NCI-H82 treated with DMSO at 0.1 percent for 48 hours (cell line): ENCODE measurements at regions not wholly inside any gene's neighbourhood (a gene's known extent, or its start where the extent isn't known, plus 50 kb on each side); places are given as distances from the start of the nearest gene placed in this dataset.
"Not testable (repeated sequence)": the region's sequence is repeated elsewhere in the genome, so short reads cannot be mapped to it uniquely, and the experiment has no call there.

Experiments
- DNase-seq: peaks from one replicate; lab custom pipeline; 2025; ENCODE audit not compliant: unreplicated experiment; lab: John Stamatoyannopoulos, UW

GRCh38 chr3:194908496-194908895 lies 222.8 kb downstream of the FAM43A start:
- DNase-seq: no peak

GRCh38 chr3:194908972-194909371 lies 223.3 kb downstream of the FAM43A start:
- no peak for DNase-seq

GRCh38 chr3:194910414-194910984 lies 224.8 kb downstream of the FAM43A start:
- no peak for DNase-seq

GRCh38 chr3:194913316-194913715 lies 227.6 kb downstream of the FAM43A start:
- no peak for DNase-seq

- not testable (repeated sequence) for DNase-seq
These were observed 239.2 kb downstream of the FAM43A start for GRCh38 chr3:194924889-194925288.

- DNase-seq: no peak
These were observed 239.9 kb downstream of the FAM43A start for GRCh38 chr3:194925614-194926013.

- no peak for DNase-seq
These were observed 242.5 kb downstream of the FAM43A start for GRCh38 chr3:194928227-194928626.

- no peak for DNase-seq
These were observed 243.3 kb downstream of the FAM43A start for GRCh38 chr3:194928831-194929577.

- no peak for DNase-seq
These were observed 243.9 kb downstream of the FAM43A start for GRCh38 chr3:194929578-194929960.

GRCh38 chr3:194930377-194931204 lies 244.9 kb downstream of the FAM43A start:
- DNase-seq: no peak

- DNase-seq: no peak
These were observed 245.7 kb downstream of the FAM43A start for GRCh38 chr3:194931347-194931746.

GRCh38 chr3:194931865-194932264 lies 246.2 kb downstream of the FAM43A start:
- DNase-seq: no peak

GRCh38 chr3:194933465-194933864 lies 247.8 kb downstream of the FAM43A start:
- no peak for DNase-seq

- DNase-seq: no peak
These were observed 249.4 kb downstream of the FAM43A start for GRCh38 chr3:194935061-194935460.

- no peak for DNase-seq
These were observed 250.2 kb downstream of the FAM43A start for GRCh38 chr3:194935632-194936470.

- no peak for DNase-seq
These were observed 251.0 kb downstream of the FAM43A start for GRCh38 chr3:194936659-194937058.

GRCh38 chr3:194937144-194937543 lies 251.5 kb downstream of the FAM43A start:
- DNase-seq: no peak

- DNase-seq: no peak
These were observed 252.2 kb downstream of the FAM43A start for GRCh38 chr3:194937882-194938321.

GRCh38 chr3:194938845-194939531 lies 253.3 kb downstream of the FAM43A start:
- DNase-seq: no peak

- no peak for DNase-seq
These were observed 253.8 kb downstream of the FAM43A start for GRCh38 chr3:194939532-194939909.
